GM23338 (cell line): ENCODE measurements at regions not wholly inside any gene's neighbourhood (a gene's known extent, or its start where the extent isn't known, plus 50 kb on each side); places are given as distances from the start of the nearest gene placed in this dataset.

Source experiments
- ATAC-seq: fragments of 200-7000 bp; cut with Tn5 transposase; 3 replicates; pipeline ENCODE4 v1.9.1; 2020
- DNase-seq: peaks from one replicate; pipeline ENCODE4 v3.0.0-alpha.2; 2015; ENCODE audit warnings: low spot score
- H2AFZ ChIP-seq: fragments of 200-600 bp; sonication (generic); 2 replicates; pipeline ENCODE4 v1.8.0; 2016; ENCODE audit warnings: antibody characterized with exemption, mild to moderate bottlenecking, moderate library complexity
- H3F3A ChIP-seq: fragments of 200-600 bp; sonication (generic); replicated peaks from 2 replicates; pipeline ENCODE4 v1.8.0; 2017; ENCODE audit warnings: antibody characterized with exemption, mixed run types, low read depth
- H3K27ac ChIP-seq: fragments of 200-600 bp; sonication (generic); 2 replicates; pipeline ENCODE4 v1.6.1; 2016; ENCODE audit warnings: low read depth
- H3K27me3 ChIP-seq: fragments of 200-600 bp; sonication (generic); 2 replicates; pipeline ENCODE4 v1.8.0; 2016; ENCODE audit warnings: mild to moderate bottlenecking, mixed run types, moderate library complexity; ENCODE audit not compliant: insufficient read depth
- H3K36me3 ChIP-seq: fragments of 200-600 bp; sonication (generic); 2 replicates; pipeline ENCODE4 v1.8.0; 2016; ENCODE audit warnings: mild to moderate bottlenecking; ENCODE audit not compliant: insufficient read depth
- H3K4me1 ChIP-seq: fragments of 200-600 bp; sonication (generic); 2 replicates; pipeline ENCODE4 v1.8.0; 2016; ENCODE audit warnings: mild to moderate bottlenecking, moderate library complexity; ENCODE audit not compliant: insufficient read depth
- H3K4me2 ChIP-seq: fragments of 200-600 bp; sonication (generic); 2 replicates; pipeline ENCODE4 v1.7.1; 2017; ENCODE audit warnings: mixed run types
- H3K4me3 ChIP-seq: fragments of 200-600 bp; sonication (generic); 2 replicates; pipeline ENCODE4 v1.6.1; 2016; ENCODE audit warnings: mixed run types
- H3K79me2 ChIP-seq: fragments of 200-600 bp; sonication (generic); replicated peaks from 2 replicates; pipeline ENCODE4 v1.8.0; 2017; ENCODE audit warnings: mild to moderate bottlenecking; ENCODE audit not compliant: insufficient read depth
- H3K9me2 ChIP-seq: fragments of 200-600 bp; sonication (generic); 2 replicates; pipeline ENCODE4 v1.8.0; 2017; ENCODE audit not compliant: insufficient read depth
- H4K20me1 ChIP-seq: fragments of 200-600 bp; sonication (generic); replicated peaks from 2 replicates; pipeline ENCODE4 v1.8.0; 2017; ENCODE audit warnings: mild to moderate bottlenecking; ENCODE audit not compliant: insufficient read depth
- H3K27ac Mint-ChIP-seq: 2 replicates; pipeline ENCODE4 v1.8.0; 2020; ENCODE audit warnings: inconsistent platforms, mild to moderate bottlenecking, moderate library complexity, mixed read lengths
- H3K27me3 Mint-ChIP-seq: 3 replicates; pipeline ENCODE4 v1.8.0; 2022; ENCODE audit warnings: low read depth, mild to moderate bottlenecking, moderate library complexity, mixed read lengths, inconsistent platforms; ENCODE audit not compliant: insufficient read depth, poor library complexity
- H3K36me3 Mint-ChIP-seq: 3 replicates; pipeline ENCODE4 v1.8.0; 2021; ENCODE audit warnings: low read depth, mild to moderate bottlenecking, inconsistent platforms, moderate library complexity, mixed read lengths
- H3K4me1 Mint-ChIP-seq: 3 replicates; pipeline ENCODE4 v1.8.0; 2020; ENCODE audit warnings: mild to moderate bottlenecking, inconsistent platforms, mixed read lengths
- H3K4me3 Mint-ChIP-seq: 3 replicates; pipeline ENCODE4 v1.8.0; 2021; ENCODE audit warnings: moderate library complexity, mild to moderate bottlenecking, inconsistent platforms, mixed read lengths
- H3K9me3 Mint-ChIP-seq: 3 replicates; pipeline ENCODE4 v1.8.0; 2020; ENCODE audit warnings: moderate library complexity, mild to moderate bottlenecking, inconsistent platforms, mixed read lengths
- CREB1 ChIP-seq: fragments of 250-450 bp; sonication (Bioruptor Pico); IDR thresholded peaks from 2 replicates; pipeline ENCODE4 v1.5.0; 2020; ENCODE audit warnings: low read depth, mild to moderate bottlenecking, moderate library complexity
- EZH2 ChIP-seq: fragments of 200-600 bp; sonication (generic); IDR thresholded peaks from one replicate; pipeline ENCODE4 v1.8.0; 2017; ENCODE audit warnings: antibody characterized with exemption, mild to moderate bottlenecking, low read depth; ENCODE audit not compliant: unreplicated experiment
- EZH2phosphoT487 ChIP-seq: fragments of 200-600 bp; sonication (generic); IDR thresholded peaks from one replicate; pipeline ENCODE4 v1.8.1; 2018; ENCODE audit warnings: antibody characterized with exemption; ENCODE audit not compliant: unreplicated experiment
- JUNB ChIP-seq: IDR thresholded peaks from one replicate; pipeline ENCODE4 v1.6.1; 2016; ENCODE audit warnings: antibody characterized with exemption; ENCODE audit not compliant: unreplicated experiment
- NANOG ChIP-seq: IDR thresholded peaks from 2 replicates; pipeline ENCODE4 v1.6.1; 2016; ENCODE audit warnings: antibody characterized with exemption, borderline replicate concordance
- POLR2AphosphoS5 ChIP-seq: IDR thresholded peaks from 2 replicates; pipeline ENCODE4 v1.6.1; 2016; ENCODE audit warnings: antibody characterized with exemption, low read depth
- STAT1 ChIP-seq: IDR thresholded peaks from one replicate; pipeline ENCODE4 v1.6.1; 2016; ENCODE audit warnings: antibody characterized with exemption; ENCODE audit not compliant: unreplicated experiment
- ZNF331 ChIP-seq: fragments of 250-450 bp; sonication (Bioruptor Pico); IDR thresholded peaks from 2 replicates; pipeline ENCODE4 v1.5.0; 2020; ENCODE audit warnings: low read depth, mild to moderate bottlenecking, moderate library complexity
- TF ChIP-seq, protein P1 (sequence below): IDR thresholded peaks from 2 replicates; pipeline ENCODE4 v1.6.1; 2016; ENCODE audit warnings: antibody characterized with exemption
- TF ChIP-seq, protein P2 (sequence below), 2 experiments: fragments of 200-600 bp in 1 of 2; sonication (generic) in 1 of 2; conservative IDR thresholded peaks; 2 replicates each; pipeline versions ENCODE4 v1.5.1 to v1.6.1; 2016 to 2017; ENCODE audit warnings: antibody characterized with exemption in 2 of 2, low read depth in 2 of 2, mild to moderate bottlenecking in 2 of 2, moderate library complexity in 1 of 2

DNA sequence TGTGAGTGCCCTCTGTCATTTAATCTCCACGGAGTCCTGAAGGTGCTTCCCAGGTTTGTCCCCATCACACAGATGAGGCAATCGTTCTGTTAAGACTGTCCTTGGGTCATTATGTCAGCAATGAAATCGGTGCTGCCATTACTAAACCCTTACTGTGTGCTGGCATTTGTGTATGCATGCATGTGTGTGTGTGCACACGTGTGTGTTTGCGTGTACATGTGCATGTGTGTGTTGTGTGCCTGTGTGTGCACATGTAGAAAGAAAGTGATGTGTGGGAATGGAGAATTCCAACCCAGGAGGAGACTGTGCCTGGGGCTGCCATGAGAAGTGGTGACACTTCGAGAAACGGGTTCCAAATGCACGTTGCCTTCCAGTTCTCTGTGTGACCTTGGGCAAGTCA lies 110.3 kb downstream of the CDH26 start:
- H3K4me2 ChIP-seq, result no peak overlapping the region
- Mint-ChIP-seq H3K36me3 (no peaks in the 10 kb centered on the region), H3K27me3 (peaks cover 4% of the 10 kb centered on the region), H3K27ac (no peak overlapping the region), H3K4me1 (no peaks in the 10 kb centered on the region), H3K4me3 (no peak overlapping the region), H3K9me3 (peaks cover 8% of the 10 kb centered on the region)
- no peak overlapping the region for H2AFZ ChIP-seq
- H3K27me3 ChIP-seq, result no peaks in the 10 kb centered on the region
- no peaks in the 10 kb centered on the region for H3K79me2 ChIP-seq
- TF ChIP-seq, protein P1, sequence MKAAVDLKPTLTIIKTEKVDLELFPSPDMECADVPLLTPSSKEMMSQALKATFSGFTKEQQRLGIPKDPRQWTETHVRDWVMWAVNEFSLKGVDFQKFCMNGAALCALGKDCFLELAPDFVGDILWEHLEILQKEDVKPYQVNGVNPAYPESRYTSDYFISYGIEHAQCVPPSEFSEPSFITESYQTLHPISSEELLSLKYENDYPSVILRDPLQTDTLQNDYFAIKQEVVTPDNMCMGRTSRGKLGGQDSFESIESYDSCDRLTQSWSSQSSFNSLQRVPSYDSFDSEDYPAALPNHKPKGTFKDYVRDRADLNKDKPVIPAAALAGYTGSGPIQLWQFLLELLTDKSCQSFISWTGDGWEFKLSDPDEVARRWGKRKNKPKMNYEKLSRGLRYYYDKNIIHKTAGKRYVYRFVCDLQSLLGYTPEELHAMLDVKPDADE, result no peak
- no peak for TF ChIP-seq ZNF331 (CRISPR knock-in tag)
- TF ChIP-seq, protein P2, sequence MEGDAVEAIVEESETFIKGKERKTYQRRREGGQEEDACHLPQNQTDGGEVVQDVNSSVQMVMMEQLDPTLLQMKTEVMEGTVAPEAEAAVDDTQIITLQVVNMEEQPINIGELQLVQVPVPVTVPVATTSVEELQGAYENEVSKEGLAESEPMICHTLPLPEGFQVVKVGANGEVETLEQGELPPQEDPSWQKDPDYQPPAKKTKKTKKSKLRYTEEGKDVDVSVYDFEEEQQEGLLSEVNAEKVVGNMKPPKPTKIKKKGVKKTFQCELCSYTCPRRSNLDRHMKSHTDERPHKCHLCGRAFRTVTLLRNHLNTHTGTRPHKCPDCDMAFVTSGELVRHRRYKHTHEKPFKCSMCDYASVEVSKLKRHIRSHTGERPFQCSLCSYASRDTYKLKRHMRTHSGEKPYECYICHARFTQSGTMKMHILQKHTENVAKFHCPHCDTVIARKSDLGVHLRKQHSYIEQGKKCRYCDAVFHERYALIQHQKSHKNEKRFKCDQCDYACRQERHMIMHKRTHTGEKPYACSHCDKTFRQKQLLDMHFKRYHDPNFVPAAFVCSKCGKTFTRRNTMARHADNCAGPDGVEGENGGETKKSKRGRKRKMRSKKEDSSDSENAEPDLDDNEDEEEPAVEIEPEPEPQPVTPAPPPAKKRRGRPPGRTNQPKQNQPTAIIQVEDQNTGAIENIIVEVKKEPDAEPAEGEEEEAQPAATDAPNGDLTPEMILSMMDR (conservative IDR thresholded peaks at IDR 0.05; ENCODE audit: low read depth in 2 of 2), result no peak
- TF ChIP-seq POLR2AphosphoS5, result no peak
- TF ChIP-seq STAT1, result no peak
- TF ChIP-seq JUNB, result no peak
- TF ChIP-seq EZH2phosphoT487, result no peak
- H3K4me3 ChIP-seq, result no peak overlapping the region
- no peaks in the 10 kb centered on the region for H3K9me2 ChIP-seq
- ATAC-seq (no peak), DNase-seq (no peak)
- H3F3A ChIP-seq, result no peaks in the 10 kb centered on the region
- H3K27ac ChIP-seq, result no peak overlapping the region
- no peaks in the 10 kb centered on the region for H3K36me3 ChIP-seq
- H3K4me1 ChIP-seq, result no peaks in the 10 kb centered on the region
- H4K20me1 ChIP-seq, result no peaks in the 10 kb centered on the region

DNA sequence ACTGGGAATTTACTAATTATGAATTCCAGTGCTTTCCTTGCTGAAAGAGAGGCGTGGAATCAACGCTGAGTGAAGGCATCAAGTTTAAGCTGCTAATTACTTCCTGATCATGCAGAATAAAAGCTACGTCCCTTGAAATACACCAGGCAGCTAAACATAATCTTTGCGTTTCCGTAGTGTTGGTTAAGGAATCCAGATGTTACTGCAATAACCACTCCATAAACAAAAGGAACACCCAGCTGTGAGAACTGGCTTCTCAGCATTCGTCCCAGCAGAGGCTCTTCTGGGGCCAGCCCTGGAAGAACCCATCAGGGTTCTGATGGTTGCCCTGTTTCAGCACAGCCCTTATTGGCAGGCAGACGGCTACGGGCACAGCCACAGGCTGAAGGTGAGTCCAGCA lies 111.4 kb downstream of the CDH26 start:
- H3K27me3 ChIP-seq, result no peaks in the 10 kb centered on the region
- no peaks in the 10 kb centered on the region for H3K9me2 ChIP-seq
- no peaks in the 10 kb centered on the region for H3K36me3 ChIP-seq
- Mint-ChIP-seq H3K27ac (no peak overlapping the region), H3K27me3 (peaks cover 4% of the 10 kb centered on the region), H3K9me3 (peaks cover 8% of the 10 kb centered on the region), H3K4me3 (no peak overlapping the region), H3K4me1 (no peaks in the 10 kb centered on the region), H3K36me3 (no peaks in the 10 kb centered on the region)
- no peak overlapping the region for H3K4me2 ChIP-seq
- ATAC-seq (no peak), DNase-seq (no peak)
- no peak overlapping the region for H3K4me3 ChIP-seq
- H2AFZ ChIP-seq, result no peak overlapping the region
- H3F3A ChIP-seq, result no peaks in the 10 kb centered on the region
- H4K20me1 ChIP-seq, result no peaks in the 10 kb centered on the region
- no peaks in the 10 kb centered on the region for H3K4me1 ChIP-seq
- H3K27ac ChIP-seq, result no peak overlapping the region
- TF ChIP-seq POLR2AphosphoS5 (no peak), EZH2 (no peak), NANOG (no peak), CREB1 (CRISPR knock-in tag) (no peak), EZH2phosphoT487 (no peak)
- TF ChIP-seq, protein P1, result no peak
- no peaks in the 10 kb centered on the region for H3K79me2 ChIP-seq
